ENCODE measurements at regions not wholly inside any gene's neighbourhood (a gene's known extent, or its start where the extent isn't known, plus 50 kb on each side); places are given as distances from the start of the nearest gene placed in this dataset.

- no peak for DNase-seq
Measured at GRCh38 chr12:114767906-114768722, 84.1 kb upstream of the TBX3 start.

GRCh38 chr12:114767084-114767760 lies 83.2 kb upstream of the TBX3 start:
- no peak for DNase-seq

GRCh38 chr12:114765960-114766691 lies 82.2 kb upstream of the TBX3 start:
- DNase-seq: no peak

- DNase-seq: no peak
Measured at GRCh38 chr12:114764510-114764909, 80.5 kb upstream of the TBX3 start.

GRCh38 chr12:114762490-114763110 lies 78.6 kb upstream of the TBX3 start:
- DNase-seq: no peak

GRCh38 chr12:114760151-114760877 lies 76.3 kb upstream of the TBX3 start:
- DNase-seq: no peak

- DNase-seq: no peak
Measured at GRCh38 chr12:114759635-114760034, 75.7 kb upstream of the TBX3 start.

- no peak for DNase-seq
Measured at GRCh38 chr12:114757684-114758325, 73.8 kb upstream of the TBX3 start.

- DNase-seq: no peak
Measured at GRCh38 chr12:114752217-114752616, 68.2 kb upstream of the TBX3 start.

GRCh38 chr12:114751712-114752111 lies 67.7 kb upstream of the TBX3 start:
- no peak for DNase-seq

- DNase-seq: no peak
Measured at GRCh38 chr12:114750917-114751316, 66.9 kb upstream of the TBX3 start.

- no peak for DNase-seq
Measured at GRCh38 chr12:114749065-114749464, 65.1 kb upstream of the TBX3 start.

GRCh38 chr12:114747012-114747858 lies 63.3 kb upstream of the TBX3 start:
- DNase-seq: no peak

- no peak for DNase-seq
Measured at GRCh38 chr12:114746297-114747011, 62.5 kb upstream of the TBX3 start.

GRCh38 chr12:114744691-114745090 lies 60.7 kb upstream of the TBX3 start:
- no peak for DNase-seq

- DNase-seq: no peak
Measured at GRCh38 chr12:114744285-114744684, 60.3 kb upstream of the TBX3 start.

GRCh38 chr12:114743799-114744198 lies 59.8 kb upstream of the TBX3 start:
- DNase-seq: no peak

GRCh38 chr12:114743289-114743688 lies 59.3 kb upstream of the TBX3 start:
- DNase-seq: no peak

- no peak for DNase-seq
Measured at GRCh38 chr12:114742363-114742762, 58.4 kb upstream of the TBX3 start.

- DNase-seq: no peak
Measured at GRCh38 chr12:114741940-114742339, 58.0 kb upstream of the TBX3 start.

All from NCI-H2107 (cell line).